Neutrophil (primary cell): ENCODE measurements at regions not wholly inside any gene's neighbourhood (a gene's known extent, or its start where the extent isn't known, plus 50 kb on each side); places are given as distances from the start of the nearest gene placed in this dataset.

Source experiments
- H3K27ac ChIP-seq: fragments of 200-600 bp; sonication (generic); 2 replicates; pipeline ENCODE4 v1.5.1; 2016; ENCODE audit warnings: mild to moderate bottlenecking, moderate library complexity
- H3K27me3 ChIP-seq: fragments of 200-600 bp; sonication (generic); 2 replicates; pipeline ENCODE4 v1.6.0; 2016; ENCODE audit warnings: mild to moderate bottlenecking
- H3K36me3 ChIP-seq: fragments of 200-600 bp; sonication (generic); 2 replicates; pipeline ENCODE4 v1.5.1; 2017
- H3K4me1 ChIP-seq, 2 experiments: fragments of 200-600 bp in 1 of 2; sonication (generic) in 1 of 2; 1 replicate in 1 of 2; 2 replicates in 1 of 2; pipeline versions ENCODE4 v1.5.1 to v1.6.1; 2013 to 2016; ENCODE audit warnings: low read depth in 1 of 2, low read length in 1 of 2, mild to moderate bottlenecking in 1 of 2, moderate library complexity in 1 of 2; ENCODE audit not compliant: control insufficient read depth in 1 of 2, insufficient read depth in 1 of 2
- H3K4me3 ChIP-seq, 2 experiments: fragments of 200-600 bp in 1 of 2; sonication (generic) in 1 of 2; 1 replicate in 1 of 2; 2 replicates in 1 of 2; pipeline ENCODE4 v1.5.1; 2013 to 2016; ENCODE audit warnings: low read depth in 1 of 2, low read length in 1 of 2, mild to moderate bottlenecking in 1 of 2, moderate library complexity in 1 of 2
- H3K9me3 ChIP-seq: fragments of 200-600 bp; sonication (generic); 2 replicates; pipeline ENCODE4 v1.5.1; 2016
- TF ChIP-seq, protein P1 (sequence below): fragments of 200-600 bp; sonication (generic); IDR thresholded peaks from 2 replicates; pipeline ENCODE4 v1.5.1; 2016; ENCODE audit warnings: antibody characterized with exemption

DNA sequence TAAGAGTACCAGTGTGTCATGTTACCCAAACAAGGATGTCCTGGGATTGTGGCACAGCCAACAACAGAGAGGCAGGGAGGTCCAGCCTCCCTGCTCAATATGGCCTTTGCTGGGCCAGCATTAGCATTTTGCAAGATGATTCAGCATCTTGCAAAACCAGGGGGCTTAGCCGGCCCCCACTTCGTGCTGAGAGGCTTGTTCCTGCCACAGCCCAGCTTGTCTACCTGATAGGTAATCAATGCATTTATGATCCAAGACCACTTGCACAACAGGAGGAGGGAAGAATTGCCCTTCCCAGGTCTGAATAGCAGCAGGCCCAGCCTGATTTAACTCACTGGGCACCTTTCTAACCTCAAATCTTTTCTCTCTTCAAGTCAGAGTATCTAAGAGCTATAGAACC, 189.0 kb upstream of the SYT13 start:
- Histone ChIP-seq H3K36me3 (no peaks in the 10 kb centered on the region), H3K27me3 (peaks cover 30% of the 10 kb centered on the region), H3K27ac (no peak overlapping the region), H3K9me3 (no peaks in the 10 kb centered on the region), H3K4me1 (no peaks in the 10 kb centered on the region), H3K4me3 (no peak overlapping the region)
- TF ChIP-seq, protein P1, sequence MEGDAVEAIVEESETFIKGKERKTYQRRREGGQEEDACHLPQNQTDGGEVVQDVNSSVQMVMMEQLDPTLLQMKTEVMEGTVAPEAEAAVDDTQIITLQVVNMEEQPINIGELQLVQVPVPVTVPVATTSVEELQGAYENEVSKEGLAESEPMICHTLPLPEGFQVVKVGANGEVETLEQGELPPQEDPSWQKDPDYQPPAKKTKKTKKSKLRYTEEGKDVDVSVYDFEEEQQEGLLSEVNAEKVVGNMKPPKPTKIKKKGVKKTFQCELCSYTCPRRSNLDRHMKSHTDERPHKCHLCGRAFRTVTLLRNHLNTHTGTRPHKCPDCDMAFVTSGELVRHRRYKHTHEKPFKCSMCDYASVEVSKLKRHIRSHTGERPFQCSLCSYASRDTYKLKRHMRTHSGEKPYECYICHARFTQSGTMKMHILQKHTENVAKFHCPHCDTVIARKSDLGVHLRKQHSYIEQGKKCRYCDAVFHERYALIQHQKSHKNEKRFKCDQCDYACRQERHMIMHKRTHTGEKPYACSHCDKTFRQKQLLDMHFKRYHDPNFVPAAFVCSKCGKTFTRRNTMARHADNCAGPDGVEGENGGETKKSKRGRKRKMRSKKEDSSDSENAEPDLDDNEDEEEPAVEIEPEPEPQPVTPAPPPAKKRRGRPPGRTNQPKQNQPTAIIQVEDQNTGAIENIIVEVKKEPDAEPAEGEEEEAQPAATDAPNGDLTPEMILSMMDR: no peak

DNA sequence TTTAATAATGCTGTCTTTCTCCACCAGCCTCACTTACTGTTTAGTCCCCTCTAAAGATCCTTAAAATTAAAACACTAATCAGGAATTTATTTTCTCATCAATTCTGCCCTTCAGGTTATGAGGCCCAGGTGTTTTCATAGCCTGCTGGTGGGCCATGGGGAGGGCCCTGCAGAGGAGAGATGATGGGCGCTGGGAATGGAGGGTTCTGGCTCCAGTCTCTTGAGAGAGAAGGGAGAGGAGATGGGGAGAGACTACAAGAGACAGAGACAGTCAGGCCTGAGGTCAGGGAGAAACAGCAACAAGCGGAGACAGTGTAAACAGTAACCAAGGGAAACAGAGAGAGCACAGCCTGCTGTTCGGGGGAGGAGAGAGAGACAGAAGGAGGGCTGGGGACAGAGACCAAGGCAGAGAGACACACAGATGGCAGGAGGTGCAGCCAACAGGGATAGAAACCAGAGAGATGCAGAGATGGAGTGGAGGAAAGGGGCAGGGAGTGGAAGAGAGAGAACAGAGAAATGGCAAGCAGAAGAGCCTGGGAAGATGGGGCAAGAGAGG, 187.3 kb upstream of the SYT13 start:
- no peak overlapping the region for H3K4me3 ChIP-seq
- H3K27ac ChIP-seq: no peak overlapping the region
- H3K27me3 ChIP-seq: peaks cover 13% of the 10 kb centered on the region
- peaks cover 0 to under 1% of the 10 kb centered on the region in 2 experiments for H3K4me1 ChIP-seq
- no peaks in the 10 kb centered on the region for H3K9me3 ChIP-seq
- no peaks in the 10 kb centered on the region for H3K36me3 ChIP-seq
- TF ChIP-seq, protein P1: no peak

DNA sequence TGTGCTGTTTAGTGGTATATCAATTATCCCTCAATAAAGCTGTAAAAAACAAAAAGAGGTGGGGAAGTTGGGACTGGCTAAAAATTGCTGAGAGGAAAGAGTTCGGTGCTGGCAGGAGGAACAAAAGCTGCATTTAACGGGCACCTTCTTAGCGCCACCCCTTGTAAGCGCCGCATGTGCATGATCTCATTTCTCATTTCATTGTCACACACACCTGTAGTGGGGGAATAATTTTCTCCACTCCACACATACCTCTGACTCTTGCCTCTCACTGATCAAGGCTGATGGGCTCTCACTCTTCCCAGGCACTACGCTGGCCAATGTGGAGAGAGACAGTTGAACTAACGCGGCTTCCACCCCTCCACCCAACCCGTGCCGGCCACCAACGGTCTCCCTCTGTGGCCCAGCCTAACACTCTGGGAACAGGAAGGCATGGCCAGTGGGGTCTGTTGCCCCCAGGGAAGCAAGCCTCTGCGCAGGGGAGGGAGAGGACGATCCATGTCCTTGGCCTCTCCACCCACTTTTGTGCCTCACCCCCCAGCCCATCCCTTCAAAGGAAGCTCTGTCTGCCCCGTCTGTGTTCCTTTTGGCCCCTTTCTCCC, 186.7 kb upstream of the SYT13 start:
- Histone ChIP-seq H3K4me3 (no peak overlapping the region), H3K27ac (no peak overlapping the region), H3K4me1 (peaks cover 0 to 4% of the 10 kb centered on the region in 2 experiments), H3K9me3 (no peaks in the 10 kb centered on the region), H3K27me3 (peaks cover 9% of the 10 kb centered on the region), H3K36me3 (no peaks in the 10 kb centered on the region)
- TF ChIP-seq, protein P1: no peak

DNA sequence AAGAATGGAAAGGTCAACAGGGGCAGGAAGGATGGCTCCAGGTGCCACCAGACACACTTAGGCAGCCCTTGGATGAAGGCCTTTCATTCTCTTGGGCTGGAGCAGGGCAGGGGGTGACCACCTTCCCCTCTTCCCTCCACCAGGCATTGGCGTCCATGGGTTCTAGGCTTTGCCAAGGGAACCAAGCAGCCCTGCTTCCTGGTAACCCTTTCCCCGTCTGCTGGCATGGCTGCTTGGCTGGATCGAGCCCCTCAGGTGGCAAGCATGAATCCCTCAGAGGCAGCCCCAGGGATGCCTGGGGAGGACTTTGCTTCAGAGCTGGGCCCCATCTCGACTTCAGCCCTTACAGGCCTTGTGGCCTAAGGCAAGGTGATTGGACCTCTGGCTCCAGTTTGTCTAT, 185.1 kb upstream of the SYT13 start:
- Histone ChIP-seq H3K9me3 (no peaks in the 10 kb centered on the region), H3K36me3 (no peaks in the 10 kb centered on the region), H3K27me3 (peaks cover 5% of the 10 kb centered on the region), H3K4me3 (no peak overlapping the region), H3K4me1 (peaks cover 0 to 4% of the 10 kb centered on the region in 2 experiments), H3K27ac (no peak overlapping the region)
- TF ChIP-seq, protein P1: no peak

DNA sequence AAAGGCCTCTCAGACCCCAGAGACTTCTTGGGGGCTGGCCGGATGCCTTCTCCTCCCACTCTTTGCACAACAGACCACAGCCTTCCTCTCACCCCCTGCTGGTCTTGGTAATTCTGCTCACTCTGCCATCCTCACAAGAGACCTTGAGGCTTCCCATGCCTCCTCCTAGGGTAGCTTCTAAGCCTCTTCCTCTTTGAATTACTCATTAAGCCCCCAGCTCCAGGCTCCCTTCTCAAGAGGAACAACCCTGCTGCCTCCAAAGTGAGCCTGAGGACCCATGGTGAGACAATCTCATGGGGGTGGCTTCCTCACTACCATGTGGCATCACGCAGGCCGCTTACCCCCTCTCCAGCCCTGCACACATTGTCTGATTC, 184.6 kb upstream of the SYT13 start:
- Histone ChIP-seq H3K4me1 (peaks cover 0 to 4% of the 10 kb centered on the region in 2 experiments), H3K27me3 (peaks cover 5% of the 10 kb centered on the region), H3K4me3 (no peak overlapping the region), H3K9me3 (no peaks in the 10 kb centered on the region), H3K27ac (no peak overlapping the region), H3K36me3 (no peaks in the 10 kb centered on the region)
- TF ChIP-seq, protein P1: no peak
